ENCODE measurements at regions not wholly inside any gene's neighbourhood (a gene's known extent, or its start where the extent isn't known, plus 50 kb on each side); places are given as distances from the start of the nearest gene placed in this dataset.

DNA sequence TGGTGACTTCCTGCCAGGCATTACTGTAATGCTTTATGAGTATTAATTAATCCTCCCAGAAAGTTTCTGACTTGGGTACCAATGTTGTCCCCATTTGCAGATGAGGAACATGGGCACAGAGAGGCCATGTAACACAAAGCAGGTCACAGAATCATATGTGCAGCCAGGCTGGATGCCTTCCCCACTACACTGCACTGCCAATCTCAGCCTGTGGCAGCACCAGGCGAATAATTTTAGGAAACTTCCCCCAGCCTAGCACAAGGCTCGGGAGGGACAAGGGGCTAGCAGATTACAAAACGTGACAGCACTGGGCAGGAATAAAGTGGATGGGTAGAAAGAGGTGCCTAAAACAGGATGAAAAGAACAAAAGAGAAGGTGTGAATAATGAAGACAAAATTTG lies 331.7 kb upstream of the PROX1 start:
- Mint-ChIP-seq H3K36me3 (ENCODE audit: insufficient read depth) (no peaks in the 10 kb centered on the region), H3K4me1 (ENCODE audit: low read depth) (peaks cover 13% of the 10 kb centered on the region), H3K4me3 (ENCODE audit: low read depth) (no peak overlapping the region), H3K27ac (no peak overlapping the region), H3K27me3 (no peaks in the 10 kb centered on the region), H3K9me3 (ENCODE audit: low read depth) (no peaks in the 10 kb centered on the region)
- no peak for DNase-seq (ENCODE audit: low spot score, unreplicated experiment)
- TF ChIP-seq, protein P1, sequence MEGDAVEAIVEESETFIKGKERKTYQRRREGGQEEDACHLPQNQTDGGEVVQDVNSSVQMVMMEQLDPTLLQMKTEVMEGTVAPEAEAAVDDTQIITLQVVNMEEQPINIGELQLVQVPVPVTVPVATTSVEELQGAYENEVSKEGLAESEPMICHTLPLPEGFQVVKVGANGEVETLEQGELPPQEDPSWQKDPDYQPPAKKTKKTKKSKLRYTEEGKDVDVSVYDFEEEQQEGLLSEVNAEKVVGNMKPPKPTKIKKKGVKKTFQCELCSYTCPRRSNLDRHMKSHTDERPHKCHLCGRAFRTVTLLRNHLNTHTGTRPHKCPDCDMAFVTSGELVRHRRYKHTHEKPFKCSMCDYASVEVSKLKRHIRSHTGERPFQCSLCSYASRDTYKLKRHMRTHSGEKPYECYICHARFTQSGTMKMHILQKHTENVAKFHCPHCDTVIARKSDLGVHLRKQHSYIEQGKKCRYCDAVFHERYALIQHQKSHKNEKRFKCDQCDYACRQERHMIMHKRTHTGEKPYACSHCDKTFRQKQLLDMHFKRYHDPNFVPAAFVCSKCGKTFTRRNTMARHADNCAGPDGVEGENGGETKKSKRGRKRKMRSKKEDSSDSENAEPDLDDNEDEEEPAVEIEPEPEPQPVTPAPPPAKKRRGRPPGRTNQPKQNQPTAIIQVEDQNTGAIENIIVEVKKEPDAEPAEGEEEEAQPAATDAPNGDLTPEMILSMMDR (IDR thresholded peaks at IDR 0.05; ENCODE audit: unreplicated experiment): no peak

DNA sequence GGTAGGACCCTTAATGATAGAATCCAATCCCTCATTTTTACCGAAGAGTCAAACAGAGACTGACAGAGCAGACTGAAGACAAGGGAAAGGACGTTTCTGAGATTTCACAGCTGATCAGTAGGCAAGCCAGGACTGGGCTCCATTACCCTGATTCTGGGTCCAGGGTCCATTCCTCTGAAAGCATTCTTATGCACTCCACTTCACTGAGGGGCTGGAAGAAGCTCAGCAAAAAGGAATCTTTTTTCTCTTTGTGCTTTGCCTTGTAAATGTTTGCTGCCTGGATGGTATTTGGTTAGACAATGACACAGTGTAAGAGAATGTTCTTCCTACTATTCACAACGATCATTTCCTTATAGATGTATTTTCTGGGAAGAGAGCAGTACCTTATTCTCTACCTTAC lies 331.3 kb upstream of the PROX1 start:
- no peak for DNase-seq (ENCODE audit: low spot score, unreplicated experiment)
- H3K4me1 Mint-ChIP-seq (ENCODE audit: low read depth): peaks cover 12% of the 10 kb centered on the region
- H3K9me3 Mint-ChIP-seq (ENCODE audit: low read depth): no peaks in the 10 kb centered on the region
- H3K36me3 Mint-ChIP-seq (ENCODE audit: insufficient read depth): no peaks in the 10 kb centered on the region
- H3K4me3 Mint-ChIP-seq (ENCODE audit: low read depth): no peak overlapping the region
- TF ChIP-seq, protein P1 (IDR thresholded peaks at IDR 0.05; ENCODE audit: unreplicated experiment): no peak
- H3K27me3 Mint-ChIP-seq: no peaks in the 10 kb centered on the region
- no peak overlapping the region for H3K27ac Mint-ChIP-seq

GRCh38 chr1:213657013-213657412 lies 330.8 kb upstream of the PROX1 start:
- peaks cover 11% of the 10 kb centered on the region for H3K4me1 Mint-ChIP-seq (ENCODE audit: low read depth)
- no peak overlapping the region for H3K4me3 Mint-ChIP-seq (ENCODE audit: low read depth)
- no peaks in the 10 kb centered on the region for H3K9me3 Mint-ChIP-seq (ENCODE audit: low read depth)
- TF ChIP-seq, protein P1 (IDR thresholded peaks at IDR 0.05; ENCODE audit: unreplicated experiment): no peak
- DNase-seq (ENCODE audit: low spot score, unreplicated experiment): no peak
- no peak overlapping the region for H3K27ac Mint-ChIP-seq
- no peaks in the 10 kb centered on the region for H3K27me3 Mint-ChIP-seq
- H3K36me3 Mint-ChIP-seq (ENCODE audit: insufficient read depth): no peaks in the 10 kb centered on the region

DNA sequence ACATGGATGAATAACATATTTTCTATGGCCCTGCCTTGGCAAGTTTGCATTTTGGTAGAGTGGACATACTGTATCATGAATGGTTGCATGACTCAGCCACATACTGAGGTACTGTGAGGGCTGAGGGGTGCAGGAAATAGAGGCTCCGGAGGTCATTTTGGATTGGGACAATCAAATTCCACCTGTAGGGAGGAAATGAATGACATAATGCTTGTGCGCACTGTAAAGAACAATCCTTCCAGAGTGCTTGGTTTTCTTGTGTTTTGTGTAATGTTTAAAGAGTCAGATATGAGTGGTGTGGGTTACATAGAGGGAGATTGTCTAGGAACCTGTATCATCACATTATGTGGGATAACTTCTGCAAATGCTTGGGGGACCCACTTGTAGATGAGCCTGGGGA lies 329.9 kb upstream of the PROX1 start:
- Mint-ChIP-seq H3K36me3 (ENCODE audit: insufficient read depth) (no peaks in the 10 kb centered on the region), H3K27me3 (no peaks in the 10 kb centered on the region), H3K27ac (no peak overlapping the region), H3K9me3 (ENCODE audit: low read depth) (no peaks in the 10 kb centered on the region), H3K4me1 (ENCODE audit: low read depth) (peaks cover 11% of the 10 kb centered on the region), H3K4me3 (ENCODE audit: low read depth) (no peak overlapping the region)
- DNase-seq (ENCODE audit: low spot score, unreplicated experiment): no peak
- TF ChIP-seq, protein P1 (IDR thresholded peaks at IDR 0.05; ENCODE audit: unreplicated experiment): no peak

- TF ChIP-seq, protein P1 (IDR thresholded peaks at IDR 0.05; ENCODE audit: unreplicated experiment): no peak
- DNase-seq (ENCODE audit: low spot score, unreplicated experiment): no peak
- Mint-ChIP-seq H3K27me3 (no peaks in the 10 kb centered on the region), H3K27ac (no peak overlapping the region), H3K36me3 (ENCODE audit: insufficient read depth) (no peaks in the 10 kb centered on the region), H3K4me3 (ENCODE audit: low read depth) (no peak overlapping the region), H3K4me1 (ENCODE audit: low read depth) (peaks cover 11% of the 10 kb centered on the region), H3K9me3 (ENCODE audit: low read depth) (no peaks in the 10 kb centered on the region)
Observed at GRCh38 chr1:213658457-213658856, 329.3 kb upstream of the PROX1 start.

Data from progenitor cell of endocrine pancreas (in vitro differentiated cells).